Epithelial cell of proximal tubule (primary cell): ENCODE measurements at regions not wholly inside any gene's neighbourhood (a gene's known extent, or its start where the extent isn't known, plus 50 kb on each side); places are given as distances from the start of the nearest gene placed in this dataset.

Source experiments
- DNase-seq: peaks from one replicate; pipeline ENCODE4 v3.0.0-alpha.2; 2011; ENCODE audit warnings: low read depth
- H3K4me3 ChIP-seq: 2 replicates; pipeline ENCODE4 v1.5.1; 2011; ENCODE audit warnings: low read depth, mild to moderate bottlenecking, low read length
- CTCF ChIP-seq: conservative IDR thresholded peaks from 2 replicates; pipeline ENCODE4 v1.5.1; 2012; ENCODE audit warnings: low read depth, mild to moderate bottlenecking, low read length

GRCh38 chr3:30996467-30996866, 102.0 kb upstream of the GADL1 start:
- no peak for TF ChIP-seq CTCF
- DNase-seq = no peak
- no peak overlapping the region for H3K4me3 ChIP-seq

GRCh38 chr3:31002730-31003129, 108.3 kb upstream of the GADL1 start:
- H3K4me3 ChIP-seq = no peak overlapping the region
- no peak for TF ChIP-seq CTCF
- no peak for DNase-seq

- no peak for TF ChIP-seq CTCF
- DNase-seq = peak; percentile 77
- no peak overlapping the region for H3K4me3 ChIP-seq
Observed at GRCh38 chr3:31004025-31004678, 109.7 kb upstream of the GADL1 start.

GRCh38 chr3:31008994-31009393, 114.5 kb upstream of the GADL1 start:
- no peak for TF ChIP-seq CTCF
- no peak for DNase-seq
- no peak overlapping the region for H3K4me3 ChIP-seq

- no peak for DNase-seq
- TF ChIP-seq CTCF = no peak
Observed at GRCh38 chr3:31009881-31010280, 115.4 kb upstream of the GADL1 start.

GRCh38 chr3:31010491-31010890, 116.0 kb upstream of the GADL1 start:
- DNase-seq = no peak
- no peak for TF ChIP-seq CTCF

More at GRCh38 chr3:31009881-31010280, 115.4 kb upstream of the GADL1 start:
- H3K4me3 ChIP-seq = no peak overlapping the region

GRCh38 chr3:31011380-31011779, 116.9 kb upstream of the GADL1 start:
- DNase-seq = no peak
- no peak overlapping the region for H3K4me3 ChIP-seq
- TF ChIP-seq CTCF = no peak

More at GRCh38 chr3:31010491-31010890, 116.0 kb upstream of the GADL1 start:
- H3K4me3 ChIP-seq = no peak overlapping the region
